H1 (cell line): ENCODE measurements at regions not wholly inside any gene's neighbourhood (a gene's known extent, or its start where the extent isn't known, plus 50 kb on each side); places are given as distances from the start of the nearest gene placed in this dataset.

ENCODE experiments used
- CTCF ChIA-PET: fragments of 300-600 bp; sonication (Branson Sonifier 250); formaldehyde crosslinking; loops from one replicate; lab custom pipeline; 2021; ENCODE audit not compliant: partially characterized antibody; lab: Charles Lee
- POLR2A ChIA-PET: fragments of 300-600 bp; sonication (Branson Sonifier 250); formaldehyde crosslinking; loops from one replicate; lab custom pipeline; 2021; ENCODE audit warnings: inconsistent platforms; ENCODE audit not compliant: partially characterized antibody; lab: Charles Lee
- DNase-seq, 2 experiments: peaks; one replicate each; pipeline versions ENCODE4 v3.0.0 to v3.0.0-alpha.2; 2010 to 2022; ENCODE audit warnings: low spot score in 2 of 2, low read depth in 1 of 2, mixed read lengths in 1 of 2
- FAIRE-seq: peaks from 2 replicates; lab custom pipeline; 2011; peaks lifted over from hg19 to GRCh38; lab: Jason Lieb, UNC
- H2AFZ ChIP-seq: 2 replicates; pipeline ENCODE4 v1.8.1; 2012; ENCODE audit warnings: low read length, inconsistent platforms
- H2AK5ac ChIP-seq: 2 replicates; pipeline ENCODE4 v1.6.1; 2013; ENCODE audit warnings: low read depth, low read length
- H2BK120ac ChIP-seq: replicated peaks from 2 replicates; pipeline ENCODE3; 2013; ENCODE audit warnings: low read depth, low read length, inconsistent platforms
- H2BK12ac ChIP-seq: 2 replicates; pipeline ENCODE4 v1.6.1; 2013; ENCODE audit warnings: low read depth, low read length
- H2BK15ac ChIP-seq: 2 replicates; pipeline ENCODE4 v1.6.1; 2013; ENCODE audit warnings: low read length
- H2BK20ac ChIP-seq: 2 replicates; pipeline ENCODE4 v1.6.1; 2013; ENCODE audit warnings: low read length
- H2BK5ac ChIP-seq: 2 replicates; pipeline ENCODE4 v1.6.1; 2013; ENCODE audit warnings: low read depth, low read length
- H3K14ac ChIP-seq: 2 replicates; pipeline ENCODE4 v1.6.1; 2013; ENCODE audit warnings: inconsistent platforms; ENCODE audit not compliant: insufficient read length
- H3K18ac ChIP-seq: 2 replicates; pipeline ENCODE4 v1.6.1; 2013; ENCODE audit warnings: low read length; ENCODE audit errors: extremely low read depth
- H3K23ac ChIP-seq: 2 replicates; pipeline ENCODE4 v1.6.1; 2013; ENCODE audit warnings: inconsistent platforms; ENCODE audit not compliant: insufficient read length
- H3K23me2 ChIP-seq: 2 replicates; pipeline ENCODE4 v1.6.1; 2013; ENCODE audit warnings: low read depth, low read length
- H3K27ac ChIP-seq: 2 replicates; pipeline ENCODE4 v1.6.1; 2011; ENCODE audit warnings: low read depth, low read length, inconsistent platforms
- H3K27me3 ChIP-seq, 4 experiments: replicated peaks in 1 of 4; 1 replicate in 1 of 4; 2 replicates in 3 of 4; pipeline versions ENCODE4 v1.6.1 to v1.8.1; 2011 to 2013; ENCODE audit warnings: low read length in 3 of 4, mild to moderate bottlenecking in 3 of 4, inconsistent platforms in 2 of 4, mixed read lengths in 2 of 4, moderate library complexity in 1 of 4; ENCODE audit not compliant: control insufficient read depth in 3 of 4, insufficient read depth in 3 of 4; ENCODE audit errors: extremely low read depth in 1 of 4
- H3K36me3 ChIP-seq, 4 experiments: 2 replicates each; pipeline versions ENCODE4 v1.6.1 to v1.8.1; 2011 to 2013; ENCODE audit warnings: mild to moderate bottlenecking in 4 of 4, low read length in 3 of 4, moderate library complexity in 2 of 4, control low read depth in 1 of 4, inconsistent platforms in 1 of 4; ENCODE audit not compliant: insufficient read depth in 4 of 4, control insufficient read depth in 2 of 4
- H3K4ac ChIP-seq: replicated peaks from 2 replicates; pipeline ENCODE3; 2013; ENCODE audit warnings: low read length, low read depth, mixed read lengths, inconsistent platforms; ENCODE audit not compliant: insufficient read length
- H3K4me1 ChIP-seq, 4 experiments: replicated peaks in 1 of 4; 1 replicate in 1 of 4; 2 replicates in 3 of 4; pipeline versions ENCODE4 v1.6.1 to v1.8.1; 2011 to 2013; ENCODE audit warnings: low read length in 3 of 4, inconsistent platforms in 2 of 4, mixed read lengths in 1 of 4; ENCODE audit not compliant: insufficient read depth in 4 of 4, control insufficient read depth in 3 of 4
- H3K4me2 ChIP-seq, 2 experiments: 2 replicates each; pipeline versions ENCODE4 v1.6.1 to v1.8.1; 2011 to 2013; ENCODE audit warnings: low read depth in 2 of 2, low read length in 2 of 2, control low read depth in 1 of 2, inconsistent platforms in 1 of 2, mild to moderate bottlenecking in 1 of 2; ENCODE audit not compliant: insufficient read depth in 1 of 2
- H3K4me3 ChIP-seq, 4 experiments: fragments of 200-600, 300-600 bp in 1 of 4; sonication (generic), shearing (Covaris generic), sonication (Bioruptor Twin) in 1 of 4; 2 replicates each; pipeline versions ENCODE4 v1.5.1 to v1.8.1; 2011 to 2016; ENCODE audit warnings: low read length in 4 of 4, low read depth in 3 of 4, control low read depth in 2 of 4, inconsistent platforms in 2 of 4, mild to moderate bottlenecking in 2 of 4, mixed read lengths in 1 of 4, moderate library complexity in 1 of 4; ENCODE audit not compliant: insufficient read depth in 2 of 4; ENCODE audit errors: extremely low read depth in 1 of 4
- H3K56ac ChIP-seq: replicated peaks from 2 replicates; pipeline ENCODE3; 2013; ENCODE audit warnings: low read depth, mild to moderate bottlenecking, mixed read lengths, low read length, inconsistent platforms; ENCODE audit not compliant: insufficient read length
- H3K79me1 ChIP-seq: 2 replicates; pipeline ENCODE4 v1.6.1; 2013; ENCODE audit warnings: low read depth, low read length, control low read depth
- H3K79me2 ChIP-seq, 2 experiments: 2 replicates each; pipeline versions ENCODE4 v1.6.1 to v1.8.1; 2012 to 2013; ENCODE audit warnings: low read length in 2 of 2, mild to moderate bottlenecking in 2 of 2, inconsistent platforms in 1 of 2; ENCODE audit not compliant: insufficient read depth in 2 of 2, control insufficient read depth in 1 of 2
- H3K9ac ChIP-seq, 4 experiments: replicated peaks in 1 of 4; 1 replicate in 1 of 4; 2 replicates in 3 of 4; pipeline versions ENCODE4 v1.6.1 to v1.8.1; 2011 to 2013; ENCODE audit warnings: low read depth in 3 of 4, low read length in 3 of 4, control low read depth in 2 of 4, mild to moderate bottlenecking in 2 of 4, moderate library complexity in 2 of 4, inconsistent platforms in 1 of 4; ENCODE audit errors: extremely low read depth in 1 of 4
- H3K9me3 ChIP-seq, 2 experiments: 2 replicates each; pipeline versions ENCODE4 v1.6.1 to v1.8.1; 2012 to 2013; ENCODE audit warnings: mild to moderate bottlenecking in 2 of 2, moderate library complexity in 2 of 2, control low read depth in 1 of 2, inconsistent platforms in 1 of 2, low read depth in 1 of 2, low read length in 1 of 2, mixed read lengths in 1 of 2; ENCODE audit not compliant: insufficient read depth in 2 of 2
- H4K20me1 ChIP-seq, 2 experiments: replicated peaks in 1 of 2; 2 replicates each; pipeline versions ENCODE3 to v1.8.1; 2011 to 2013; ENCODE audit warnings: inconsistent platforms in 2 of 2, low read length in 2 of 2, mild to moderate bottlenecking in 1 of 2; ENCODE audit not compliant: insufficient read depth in 2 of 2, control insufficient read depth in 1 of 2
- H4K5ac ChIP-seq: 2 replicates; pipeline ENCODE4 v1.6.1; 2013; ENCODE audit warnings: low read length, low read depth, mixed read lengths, inconsistent platforms; ENCODE audit not compliant: insufficient read length
- H4K8ac ChIP-seq: 2 replicates; pipeline ENCODE4 v1.8.0; 2013; ENCODE audit warnings: mild to moderate bottlenecking, moderate library complexity, low read length, inconsistent platforms; ENCODE audit not compliant: insufficient read depth; ENCODE audit errors: extremely low read depth
- H4K91ac ChIP-seq: replicated peaks from 2 replicates; pipeline ENCODE3; 2013; ENCODE audit warnings: low read length, mixed read lengths, inconsistent platforms; ENCODE audit not compliant: insufficient read length
- SAP30 ChIP-seq: fragments of 300-600 bp; sonication (generic); IDR thresholded peaks from 2 replicates; pipeline ENCODE4 v1.7.1; 2012; ENCODE audit warnings: low read length, moderate library complexity, mild to moderate bottlenecking, inconsistent platforms; ENCODE audit not compliant: insufficient read depth, insufficient replicate concordance
- WGBS, 2 experiments: shearing (Covaris generic) in 1 of 2; methylation state at CpG; one replicate each; pipeline versions ENCODE4 v1.1.6 to v1.1.7; 2013 to 2015; ENCODE audit warnings: low lambda C conversion rate in 2 of 2, mixed read lengths in 2 of 2, inconsistent platforms in 1 of 2, low coverage in 1 of 2, missing lambda C conversion rate in 1 of 2; ENCODE audit not compliant: insufficient replicate concordance in 2 of 2, insufficient coverage in 1 of 2, insufficient read length in 1 of 2; ENCODE audit errors: extremely low coverage in 1 of 2, missing lambda C conversion rate in 1 of 2; 5-methylcytosine and 5-hydroxymethylcytosine counted together

DNA sequence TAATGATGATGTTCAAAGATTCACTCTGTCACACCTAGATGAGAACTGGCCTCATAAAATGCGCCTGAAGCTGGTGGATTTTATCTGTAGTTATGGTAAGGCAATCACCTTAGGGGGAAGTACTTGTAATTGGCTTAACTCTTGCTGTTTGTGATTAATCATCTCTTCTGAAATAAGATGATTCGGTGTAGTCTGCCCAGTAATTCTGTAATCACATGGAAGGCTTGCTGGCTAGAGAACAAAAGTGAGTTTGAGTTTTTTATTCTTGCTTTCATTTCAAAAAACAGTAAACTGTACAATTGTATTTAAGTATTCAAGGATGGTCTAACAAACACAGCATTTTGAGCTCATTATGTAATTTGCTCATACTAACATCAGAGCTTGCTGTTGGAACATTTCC lies 72.1 kb downstream of the OTOL1 start:
- Histone ChIP-seq H2BK15ac (no peak overlapping the region), H2BK5ac (no peak overlapping the region), H2AFZ (peak overlapping the region; percentile 76; the same call in 1 of the 2 replicates), H2BK120ac (no peak overlapping the region), H3K4me1 (no peaks in the 10 kb centered on the region), H4K20me1 (no peaks in the 10 kb centered on the region), H3K27ac (no peak overlapping the region), H3K4me2 (no peak overlapping the region), H3K56ac (no peak overlapping the region), H3K9ac (no peak overlapping the region), H2BK12ac (no peak overlapping the region), H3K18ac (no peak overlapping the region), H3K79me1 (no peaks in the 10 kb centered on the region), H4K8ac (no peak overlapping the region), H2BK20ac (no peak overlapping the region), H3K14ac (no peak overlapping the region), H3K4me3 (no peak overlapping the region), H3K79me2 (no peaks in the 10 kb centered on the region), H3K23me2 (no peaks in the 10 kb centered on the region), H3K23ac (no peak overlapping the region), H4K5ac (no peak overlapping the region), H3K27me3 (no peaks in the 10 kb centered on the region), H4K91ac (no peak overlapping the region), H2AK5ac (no peak overlapping the region), H3K9me3 (no peaks in the 10 kb centered on the region), H3K4ac (no peak overlapping the region), H3K36me3 (no peaks in the 10 kb centered on the region)
- DNase-seq (no peak), FAIRE-seq (no peak)
- TF ChIP-seq SAP30: no peak
- ChIA-PET CTCF (interaction anchor here (0.9 to 2.0 kb wide), 3 partner anchors 10 to 267 kb away, joined by 3 to 9 read pairs (median 3); no protein-coding TSS in a partner anchor), POLR2A (no interaction called here)
- 96% methylated on average over 2 of the region's 2 CpGs; no CpG with 5 or more reads in 1 of the 2 experiments for WGBS, 2 experiments
